ENCODE measurements at regions not wholly inside any gene's neighbourhood (a gene's known extent, or its start where the extent isn't known, plus 50 kb on each side); places are given as distances from the start of the nearest gene placed in this dataset.

DNA sequence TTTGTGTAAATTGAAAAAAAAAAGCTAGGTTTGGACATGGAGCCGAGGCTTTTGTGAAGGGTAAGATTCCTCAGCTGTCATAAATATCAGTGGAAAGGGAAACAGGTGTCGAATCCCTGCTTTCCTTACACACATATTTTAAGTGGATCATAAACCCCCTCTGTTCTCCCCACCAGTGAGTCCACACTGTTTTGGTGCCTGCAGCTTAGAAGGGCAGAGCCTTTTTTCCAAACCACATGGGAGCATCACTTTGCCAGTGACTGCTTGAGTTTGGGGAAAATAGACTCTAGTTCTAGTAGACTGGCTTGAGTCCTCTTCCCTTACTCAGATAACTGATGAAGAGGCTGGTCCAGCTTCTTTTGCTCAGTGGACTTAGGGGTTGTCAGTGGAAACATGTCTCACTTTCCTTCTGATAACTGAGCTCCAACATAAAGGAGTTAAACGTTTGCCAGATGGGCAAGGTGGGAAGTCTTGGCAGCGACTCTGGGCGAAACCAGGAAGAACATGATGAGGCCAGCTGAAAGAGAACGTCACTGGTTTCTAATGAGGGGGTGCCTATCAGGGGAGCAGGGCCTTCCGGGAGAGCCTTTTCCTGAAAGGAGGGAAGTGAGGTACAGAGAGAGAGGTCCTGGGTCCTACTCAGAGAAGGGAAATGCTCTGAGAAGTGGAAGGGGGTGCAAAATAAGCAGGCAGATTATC is 168.1 kb upstream of the PARP11 start:
- H3K36me3 ChIP-seq (ENCODE audit: insufficient read depth, low read length): no peaks in the 10 kb centered on the region
- TF ChIP-seq CTCF (IDR thresholded peaks at IDR 0.05; ENCODE audit: low read length) (no peak), EZH2 (IDR thresholded peaks at IDR 0.05; ENCODE audit: borderline replicate concordance, low read length) (no peak)

GRCh38 chr12:4039931-4040330 is 166.7 kb upstream of the PARP11 start:
- Histone ChIP-seq H3K4me1 (ENCODE audit: insufficient read depth, low read length, severe bottlenecking) (no peaks in the 10 kb centered on the region), H3K4me3 (ENCODE audit: low read depth, low read length, poor library complexity, severe bottlenecking) (no peak overlapping the region), H4K20me1 (ENCODE audit: insufficient read depth, low read length) (no peaks in the 10 kb centered on the region), H3K4me2 (ENCODE audit: low read length) (no peak overlapping the region), H2AFZ (ENCODE audit: low read length) (no peak overlapping the region), H3K27me3 (ENCODE audit: insufficient read depth, low read length) (no peaks in the 10 kb centered on the region), H3F3A (ENCODE audit: insufficient read depth, low read length) (no peaks in the 10 kb centered on the region), H3K36me3 (ENCODE audit: insufficient read depth, low read length) (no peaks in the 10 kb centered on the region), H3K9me3 (ENCODE audit: low read length) (no peaks in the 10 kb centered on the region), H3K9ac (ENCODE audit: low read length) (no peak overlapping the region), H3K79me2 (ENCODE audit: insufficient read depth, low read length) (no peaks in the 10 kb centered on the region), H3K27ac (ENCODE audit: low read depth, low read length, poor library complexity, severe bottlenecking) (no peak overlapping the region), H3K9me2 (ENCODE audit: low read depth, low read length) (no peaks in the 10 kb centered on the region)
- no peak for TF ChIP-seq CTCF (IDR thresholded peaks at IDR 0.05; ENCODE audit: low read length)
- TF ChIP-seq EZH2 (IDR thresholded peaks at IDR 0.05; ENCODE audit: borderline replicate concordance, low read length): no peak

More for the DNA sequence above, 168.1 kb upstream of the PARP11 start:
- Histone ChIP-seq H3K27me3 (ENCODE audit: insufficient read depth, low read length) (no peaks in the 10 kb centered on the region), H3K4me2 (ENCODE audit: low read length) (no peak overlapping the region), H4K20me1 (ENCODE audit: insufficient read depth, low read length) (no peaks in the 10 kb centered on the region), H2AFZ (ENCODE audit: low read length) (no peak overlapping the region), H3K4me1 (ENCODE audit: insufficient read depth, low read length, severe bottlenecking) (no peaks in the 10 kb centered on the region), H3F3A (ENCODE audit: insufficient read depth, low read length) (no peaks in the 10 kb centered on the region), H3K4me3 (ENCODE audit: low read depth, low read length, poor library complexity, severe bottlenecking) (no peak overlapping the region), H3K9me2 (ENCODE audit: low read depth, low read length) (no peaks in the 10 kb centered on the region), H3K79me2 (ENCODE audit: insufficient read depth, low read length) (no peaks in the 10 kb centered on the region), H3K27ac (ENCODE audit: low read depth, low read length, poor library complexity, severe bottlenecking) (no peak overlapping the region), H3K9ac (ENCODE audit: low read length) (no peak overlapping the region), H3K9me3 (ENCODE audit: low read length) (no peaks in the 10 kb centered on the region)

DNA sequence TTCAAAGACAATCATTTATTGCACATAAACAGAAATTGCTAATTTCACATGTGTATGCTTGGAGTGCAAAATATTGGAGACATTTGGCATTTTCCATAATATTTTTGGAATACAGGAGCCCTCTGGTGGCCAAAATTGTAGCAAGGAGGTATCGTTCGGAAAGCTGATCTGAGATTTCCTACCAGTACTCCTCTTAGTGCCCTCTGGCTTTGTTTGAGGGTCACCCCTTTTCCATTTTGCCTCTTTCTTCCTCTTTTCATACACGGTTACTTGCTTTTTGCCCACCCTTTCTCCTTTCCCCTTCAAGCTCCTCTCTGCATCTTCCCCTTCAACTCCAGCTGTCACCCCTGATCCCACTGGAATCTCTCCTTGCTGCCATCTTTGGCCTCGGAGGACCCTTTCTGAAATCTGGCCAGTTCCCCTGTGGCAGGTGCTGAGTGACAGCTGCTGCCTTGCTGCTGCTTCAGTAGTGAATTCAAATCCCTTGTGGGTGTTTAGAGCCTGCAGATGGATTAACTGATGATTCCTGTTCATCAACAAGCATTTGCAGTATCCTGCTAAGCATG is 164.6 kb upstream of the PARP11 start:
- no peaks in the 10 kb centered on the region for H3K9me2 ChIP-seq (ENCODE audit: low read depth, low read length)
- no peaks in the 10 kb centered on the region for H3K4me1 ChIP-seq (ENCODE audit: insufficient read depth, low read length, severe bottlenecking)
- H3K9ac ChIP-seq (ENCODE audit: low read length): no peak overlapping the region
- no peaks in the 10 kb centered on the region for H3K27me3 ChIP-seq (ENCODE audit: insufficient read depth, low read length)
- no peaks in the 10 kb centered on the region for H3K36me3 ChIP-seq (ENCODE audit: insufficient read depth, low read length)
- H3K4me3 ChIP-seq (ENCODE audit: low read depth, low read length, poor library complexity, severe bottlenecking): no peak overlapping the region
- TF ChIP-seq EZH2 (IDR thresholded peaks at IDR 0.05; ENCODE audit: borderline replicate concordance, low read length): no peak
- peak; percentile 45; the same call in 1 of the 2 replicates for TF ChIP-seq CTCF (IDR thresholded peaks at IDR 0.05; ENCODE audit: low read length)
- H3K27ac ChIP-seq (ENCODE audit: low read depth, low read length, poor library complexity, severe bottlenecking): no peak overlapping the region
- no peaks in the 10 kb centered on the region for H3K9me3 ChIP-seq (ENCODE audit: low read length)
- H3K79me2 ChIP-seq (ENCODE audit: insufficient read depth, low read length): no peaks in the 10 kb centered on the region
- H4K20me1 ChIP-seq (ENCODE audit: insufficient read depth, low read length): no peaks in the 10 kb centered on the region
- no peak overlapping the region for H3K4me2 ChIP-seq (ENCODE audit: low read length)
- H2AFZ ChIP-seq (ENCODE audit: low read length): no peak overlapping the region
- no peaks in the 10 kb centered on the region for H3F3A ChIP-seq (ENCODE audit: insufficient read depth, low read length)

Measured in OCI-LY1 (cell line).